ENCODE measurements at regions not wholly inside any gene's neighbourhood (a gene's known extent, or its start where the extent isn't known, plus 50 kb on each side); places are given as distances from the start of the nearest gene placed in this dataset.

GRCh38 chr4:134043266-134043665 lies 158.3 kb downstream of the PABPC4L start:
- TF ChIP-seq, protein P1, sequence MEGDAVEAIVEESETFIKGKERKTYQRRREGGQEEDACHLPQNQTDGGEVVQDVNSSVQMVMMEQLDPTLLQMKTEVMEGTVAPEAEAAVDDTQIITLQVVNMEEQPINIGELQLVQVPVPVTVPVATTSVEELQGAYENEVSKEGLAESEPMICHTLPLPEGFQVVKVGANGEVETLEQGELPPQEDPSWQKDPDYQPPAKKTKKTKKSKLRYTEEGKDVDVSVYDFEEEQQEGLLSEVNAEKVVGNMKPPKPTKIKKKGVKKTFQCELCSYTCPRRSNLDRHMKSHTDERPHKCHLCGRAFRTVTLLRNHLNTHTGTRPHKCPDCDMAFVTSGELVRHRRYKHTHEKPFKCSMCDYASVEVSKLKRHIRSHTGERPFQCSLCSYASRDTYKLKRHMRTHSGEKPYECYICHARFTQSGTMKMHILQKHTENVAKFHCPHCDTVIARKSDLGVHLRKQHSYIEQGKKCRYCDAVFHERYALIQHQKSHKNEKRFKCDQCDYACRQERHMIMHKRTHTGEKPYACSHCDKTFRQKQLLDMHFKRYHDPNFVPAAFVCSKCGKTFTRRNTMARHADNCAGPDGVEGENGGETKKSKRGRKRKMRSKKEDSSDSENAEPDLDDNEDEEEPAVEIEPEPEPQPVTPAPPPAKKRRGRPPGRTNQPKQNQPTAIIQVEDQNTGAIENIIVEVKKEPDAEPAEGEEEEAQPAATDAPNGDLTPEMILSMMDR (IDR thresholded peaks at IDR 0.05), result no peak
- TF ChIP-seq GATA2 (CRISPR knock-in tag; IDR thresholded peaks at IDR 0.05) (no peak), YY1 (IDR thresholded peaks at IDR 0.05; ENCODE audit: low read depth) (no peak), MXI1 (IDR thresholded peaks at IDR 0.05; ENCODE audit: low read depth, low read length) (no peak), EZH2phosphoT487 (IDR thresholded peaks at IDR 0.05; ENCODE audit: borderline replicate concordance, low read depth) (no peak)
- TF ChIP-seq, protein P2, sequence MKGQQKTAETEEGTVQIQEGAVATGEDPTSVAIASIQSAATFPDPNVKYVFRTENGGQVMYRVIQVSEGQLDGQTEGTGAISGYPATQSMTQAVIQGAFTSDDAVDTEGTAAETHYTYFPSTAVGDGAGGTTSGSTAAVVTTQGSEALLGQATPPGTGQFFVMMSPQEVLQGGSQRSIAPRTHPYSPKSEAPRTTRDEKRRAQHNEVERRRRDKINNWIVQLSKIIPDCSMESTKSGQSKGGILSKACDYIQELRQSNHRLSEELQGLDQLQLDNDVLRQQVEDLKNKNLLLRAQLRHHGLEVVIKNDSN (IDR thresholded peaks at IDR 0.05; ENCODE audit: borderline replicate concordance, low read depth), result no peak
